K562 (cell line): ENCODE measurements at regions not wholly inside any gene's neighbourhood (a gene's known extent, or its start where the extent isn't known, plus 50 kb on each side); places are given as distances from the start of the nearest gene placed in this dataset.

ENCODE experiments used
- ATAC-seq: fragments of 200-7000 bp; cut with Tn5 transposase; 3 replicates; pipeline ENCODE4 v1.9.1; 2020; ENCODE audit warnings: moderate library complexity
- BruUV-seq: library from RNA; stranded (reverse); fragments of 400-500 nt; replicated peaks from 2 replicates; lab custom pipeline; 2021; lab: Mats Ljungman, UMichigan
- CTCF ChIA-PET: fragments of 300-600 bp; formaldehyde crosslinking; extraction: SDS; loops from one replicate; lab custom pipeline; 2021; ENCODE audit warnings: low intra/inter-chr PET ratio; lab: Yijun Ruan, JAX
- POLR2A ChIA-PET: fragments of 300-600, 350-650 bp; sonication (Branson Sonifier 250); formaldehyde crosslinking; extraction: SDS; loops from one replicate; lab custom pipeline; 2021; ENCODE audit warnings: antibody characterized with exemption, inconsistent platforms; lab: Yijun Ruan, JAX
- DNase-seq, 4 experiments: peaks; one replicate each; pipeline versions ENCODE4 v3.0.0 to v3.0.0-alpha.2; 2011 to 2018; ENCODE audit warnings: low spot score in 3 of 4, mixed read lengths in 3 of 4; ENCODE audit errors: extremely low read depth in 1 of 4
- FAIRE-seq: peaks from 2 replicates; lab custom pipeline; 2011; peaks lifted over from hg19 to GRCh38; lab: Jason Lieb, UNC
- H2AFZ ChIP-seq: 2 replicates; pipeline ENCODE4 v1.6.0; 2011; ENCODE audit warnings: low read depth, low read length, control low read depth, inconsistent platforms
- H3K27ac ChIP-seq: fragments of 200-600 bp; 3 replicates; pipeline ENCODE4 v1.8.0; 2011; ENCODE audit warnings: low read depth, mild to moderate bottlenecking, control low read depth, inconsistent platforms, low read length, moderate library complexity, mixed read lengths; ENCODE audit errors: extremely low read depth
- H3K27me3 ChIP-seq, 2 experiments: fragments of 300-600 bp in 1 of 2; 2 replicates in 1 of 2; 3 replicates in 1 of 2; pipeline versions ENCODE4 v1.6.0 to v1.8.0; 2011; ENCODE audit warnings: inconsistent platforms in 2 of 2, low read length in 2 of 2, mild to moderate bottlenecking in 1 of 2, mixed read lengths in 1 of 2, moderate library complexity in 1 of 2; ENCODE audit not compliant: control insufficient read depth in 2 of 2, insufficient read depth in 2 of 2
- H3K36me3 ChIP-seq: fragments of 300-600 bp; 3 replicates; pipeline ENCODE4 v1.8.0; 2011; ENCODE audit warnings: mild to moderate bottlenecking, low read length, inconsistent platforms; ENCODE audit not compliant: control insufficient read depth, insufficient read depth
- H3K4me1 ChIP-seq, 2 experiments: fragments of 200-600 bp in 1 of 2; replicated peaks in 1 of 2; 2 replicates in 1 of 2; 3 replicates in 1 of 2; pipeline versions ENCODE4 v1.5.1 to v1.8.0; 2011; ENCODE audit warnings: inconsistent platforms in 2 of 2, low read length in 2 of 2, mild to moderate bottlenecking in 1 of 2, mixed read lengths in 1 of 2, moderate library complexity in 1 of 2; ENCODE audit not compliant: control insufficient read depth in 2 of 2, insufficient read depth in 2 of 2
- H3K4me2 ChIP-seq: 2 replicates; pipeline ENCODE4 v1.6.1; 2011; ENCODE audit warnings: low read length, control low read depth, inconsistent platforms, mixed read lengths; ENCODE audit not compliant: insufficient read depth
- H3K4me3 ChIP-seq: fragments of 200-600 bp; sonication (generic), shearing (Covaris generic); 2 replicates; pipeline ENCODE4 v1.5.1; 2016; ENCODE audit warnings: control low read depth, inconsistent platforms
- H3K79me2 ChIP-seq: fragments of 200-600 bp; 3 replicates; pipeline ENCODE4 v1.8.0; 2011; ENCODE audit warnings: low read length, inconsistent platforms; ENCODE audit not compliant: control insufficient read depth, insufficient read depth
- H3K9ac ChIP-seq, 2 experiments: 2 replicates each; pipeline versions ENCODE4 v1.6.0 to v1.6.1; 2011; ENCODE audit warnings: low read depth in 2 of 2, low read length in 2 of 2, control low read depth in 1 of 2, inconsistent platforms in 1 of 2, mild to moderate bottlenecking in 1 of 2, mixed read lengths in 1 of 2; ENCODE audit not compliant: insufficient read depth in 1 of 2
- H3K9me1 ChIP-seq: one replicate; pipeline ENCODE4 v1.6.0; 2011; ENCODE audit warnings: inconsistent platforms, mild to moderate bottlenecking, low read length, moderate library complexity; ENCODE audit not compliant: control insufficient read depth, insufficient read depth
- H3K9me3 ChIP-seq: replicated peaks from 2 replicates; pipeline ENCODE4 v1.5.1; 2011; ENCODE audit warnings: low read depth, low read length, inconsistent platforms; ENCODE audit not compliant: control insufficient read depth, insufficient read depth
- H4K20me1 ChIP-seq: replicated peaks from 2 replicates; pipeline ENCODE4 v1.6.1; 2011; ENCODE audit warnings: low read length, inconsistent platforms, mixed read lengths; ENCODE audit not compliant: control insufficient read depth, insufficient read depth
- BDP1 ChIP-seq: IDR thresholded peaks from 3 replicates; pipeline ENCODE4 v1.6.1; 2011; ENCODE audit not compliant: insufficient read length, insufficient read depth
- HDAC1 ChIP-seq, 2 experiments: fragments of 450-650 bp; IDR thresholded peaks; 2 replicates each; pipeline ENCODE4 v1.6.1; 2016 to 2017; ENCODE audit warnings: inconsistent platforms in 1 of 2, mild to moderate bottlenecking in 1 of 2, moderate library complexity in 1 of 2
- KLF10 ChIP-seq: fragments of 250-450 bp; sonication (Bioruptor Pico); IDR thresholded peaks from 2 replicates; pipeline ENCODE4 v1.6.1; 2021; ENCODE audit warnings: matching md5 sums
- LEF1 ChIP-seq: fragments of 450-650 bp; IDR thresholded peaks from 2 replicates; pipeline ENCODE4 v1.6.1; 2016; ENCODE audit warnings: mild to moderate bottlenecking
- RBM15 ChIP-seq: fragments of 200-400 bp; formaldehyde crosslinking; IDR thresholded peaks from 2 replicates; pipeline ENCODE4 v1.6.1; 2018; ENCODE audit warnings: mild to moderate bottlenecking, low read length, moderate library complexity; ENCODE audit not compliant: insufficient read depth
- ZC3H8 ChIP-seq: fragments of 450-650 bp; IDR thresholded peaks from 2 replicates; pipeline ENCODE4 v1.6.1; 2017
- ZNF274 ChIP-seq: IDR thresholded peaks from 2 replicates; pipeline ENCODE4 v1.6.1; 2011; ENCODE audit warnings: low read depth, mild to moderate bottlenecking, low read length, moderate library complexity, borderline replicate concordance
- ZNF354B ChIP-seq: fragments of 250-450 bp; sonication (Bioruptor Pico); IDR thresholded peaks from 2 replicates; pipeline ENCODE4 v1.4.0; 2020
- ZNF830 ChIP-seq: fragments of 250-450 bp; sonication (Bioruptor Pico); IDR thresholded peaks from 2 replicates; pipeline ENCODE4 v1.5.0; 2021; ENCODE audit warnings: mild to moderate bottlenecking
- WGBS: fragments of 100-300 bp; shearing (Covaris generic); methylation state at CpG from one replicate; pipeline ENCODE4 v1.1.6; 2016; ENCODE audit warnings: low coverage, mixed read lengths; ENCODE audit not compliant: insufficient coverage; ENCODE audit errors: missing lambda C conversion rate; 5-methylcytosine and 5-hydroxymethylcytosine counted together
- in situ Hi-C: fragments of 300-500 bp; cut with MboI; formaldehyde crosslinking; loops from 4 replicates; pipeline ENCODE4 v1.15.0; 2018; ENCODE audit warnings: inconsistent platforms, mixed read lengths
- intact Hi-C: fragments of 100-400 bp; cut with micrococcal nuclease; formaldehyde crosslinking; loops from 2 replicates; pipeline ENCODE4 v1.14.2; 2022
- TF ChIP-seq, protein P1 (sequence below), 2 experiments: IDR thresholded peaks in 1 of 2; conservative IDR thresholded peaks in 1 of 2; 2 replicates each; pipeline ENCODE4 v1.6.1; 2016; ENCODE audit warnings: low read depth in 2 of 2, mild to moderate bottlenecking in 1 of 2, missing compliant biosample characterization in 1 of 2, missing genetic modification characterization in 1 of 2, moderate library complexity in 1 of 2

DNA sequence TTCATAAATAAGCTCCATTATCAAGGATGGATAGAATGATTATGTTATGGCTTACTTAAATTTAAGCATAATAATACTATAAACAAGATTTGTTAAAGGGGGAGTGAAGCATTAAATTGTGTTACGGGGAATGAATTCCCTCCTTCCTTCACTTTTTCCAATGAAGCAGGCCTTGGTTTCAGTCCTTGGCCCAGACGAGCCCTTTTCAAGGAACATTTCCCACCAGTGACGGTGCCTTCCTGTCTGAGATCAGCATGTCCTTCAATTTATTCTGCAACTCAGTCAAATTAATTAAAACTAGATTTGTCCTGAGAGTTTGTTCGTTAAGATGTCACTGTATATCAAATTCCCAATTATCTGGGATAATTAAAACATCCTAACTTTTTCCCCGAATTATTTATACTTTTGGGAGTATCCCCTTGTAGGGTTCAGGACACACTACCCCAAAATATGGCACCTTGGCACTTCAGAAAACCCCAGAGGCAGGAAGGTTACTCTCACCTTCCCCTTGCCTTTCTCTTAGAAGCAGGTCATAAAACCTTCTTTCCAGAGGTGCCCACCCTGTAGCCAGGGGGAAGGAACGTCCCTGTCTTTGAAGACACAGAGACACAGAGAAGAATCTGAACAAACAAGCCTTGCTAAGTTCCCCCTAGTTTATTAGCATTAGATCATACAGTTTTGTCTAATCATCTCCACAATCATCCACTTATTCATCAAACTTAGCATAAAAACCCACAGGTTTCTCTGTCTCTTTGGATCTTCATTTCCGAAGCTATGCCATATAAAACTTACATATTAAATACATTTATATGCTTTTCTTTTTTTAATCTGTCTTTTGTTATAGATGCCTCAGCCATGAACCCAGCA is 86.2 kb upstream of the ARHGAP29 start:
- ATAC-seq = no peak
- Histone ChIP-seq H2AFZ (no peak overlapping the region), H3K79me2 (no peaks in the 10 kb centered on the region), H3K4me2 (no peak overlapping the region), H3K9ac (no peak overlapping the region), H4K20me1 (no peaks in the 10 kb centered on the region; the same call in 1 of the 2 replicates), H3K4me3 (no peak overlapping the region), H3K4me1 (no peaks in the 10 kb centered on the region), H3K27ac (no peak overlapping the region), H3K36me3 (no peaks in the 10 kb centered on the region), H3K9me3 (no peaks in the 10 kb centered on the region), H3K27me3 (peaks cover 4 to 14% of the 10 kb centered on the region in 2 experiments; a peak in 4 of 5 replicates), H3K9me1 (no peaks in the 10 kb centered on the region)
- intact Hi-C loops (no loop called here), in situ Hi-C loops (no loop called here)
- ChIA-PET CTCF (interaction anchor here (0.6 kb wide), 2 partner anchors 92 to 839 kb away, joined by 3 read pairs; no protein-coding TSS in a partner anchor), POLR2A (no interaction called here)
- no peak for FAIRE-seq
- DNase-seq = no peak
- TF ChIP-seq KLF10 (no peak), ZC3H8 (no peak), RBM15 (no peak), LEF1 (no peak), HDAC1 (IDR thresholded peaks at IDR 0.05) (no peak), ZNF274 (no peak), BDP1 (no peak), ZNF830 (CRISPR knock-in tag) (no peak), ZNF354B (CRISPR knock-in tag) (no peak)
- TF ChIP-seq, protein P1, sequence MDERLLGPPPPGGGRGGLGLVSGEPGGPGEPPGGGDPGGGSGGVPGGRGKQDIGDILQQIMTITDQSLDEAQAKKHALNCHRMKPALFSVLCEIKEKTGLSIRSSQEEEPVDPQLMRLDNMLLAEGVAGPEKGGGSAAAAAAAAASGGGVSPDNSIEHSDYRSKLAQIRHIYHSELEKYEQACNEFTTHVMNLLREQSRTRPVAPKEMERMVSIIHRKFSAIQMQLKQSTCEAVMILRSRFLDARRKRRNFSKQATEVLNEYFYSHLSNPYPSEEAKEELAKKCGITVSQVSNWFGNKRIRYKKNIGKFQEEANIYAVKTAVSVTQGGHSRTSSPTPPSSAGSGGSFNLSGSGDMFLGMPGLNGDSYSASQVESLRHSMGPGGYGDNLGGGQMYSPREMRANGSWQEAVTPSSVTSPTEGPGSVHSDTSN (CRISPR knock-in tag; IDR thresholded peaks at IDR 0.05; ENCODE audit: low read depth) = no peak
- TF ChIP-seq, protein P1 (tag; conservative IDR thresholded peaks at IDR 0.05; ENCODE audit: low read depth) = no peak
- WGBS = 1% methylated on average over 7 of the region's 7 CpGs
- BruUV-seq = no TSS peak
